DMS79 (cell line): ENCODE measurements at regions not wholly inside any gene's neighbourhood (a gene's known extent, or its start where the extent isn't known, plus 50 kb on each side); places are given as distances from the start of the nearest gene placed in this dataset.
"Not testable (repeated sequence)": the region's sequence is repeated elsewhere in the genome, so short reads cannot be mapped to it uniquely, and the experiment has no call there.

Experiments used
- DNase-seq: peaks from one replicate; lab custom pipeline; 2025; lab: John Stamatoyannopoulos, UW

GRCh38 chr11:87460842-87461637 is 423.3 kb downstream of the TMEM135 start:
- DNase-seq: no peak

- no peak for DNase-seq
These were observed 422.5 kb downstream of the TMEM135 start for GRCh38 chr11:87460279-87460678.

- DNase-seq: no peak
These were observed 421.6 kb downstream of the TMEM135 start for GRCh38 chr11:87459351-87459750.

GRCh38 chr11:87456499-87456898 is 418.8 kb downstream of the TMEM135 start:
- DNase-seq: no peak

- DNase-seq: no peak
These were observed 417.4 kb downstream of the TMEM135 start for GRCh38 chr11:87455180-87455579.

- no peak for DNase-seq
These were observed 416.5 kb downstream of the TMEM135 start for GRCh38 chr11:87454241-87454640.

- no peak for DNase-seq
These were observed 415.9 kb downstream of the TMEM135 start for GRCh38 chr11:87453531-87454089.

GRCh38 chr11:87452025-87452424 is 414.3 kb downstream of the TMEM135 start:
- DNase-seq: not testable (repeated sequence)

GRCh38 chr11:87451395-87451794 is 413.7 kb downstream of the TMEM135 start:
- no peak for DNase-seq

- DNase-seq: no peak
These were observed 409.9 kb downstream of the TMEM135 start for GRCh38 chr11:87447606-87448005.

GRCh38 chr11:87444993-87445392 is 407.3 kb downstream of the TMEM135 start:
- no peak for DNase-seq

GRCh38 chr11:87443707-87444106 is 406.0 kb downstream of the TMEM135 start:
- DNase-seq: no peak

GRCh38 chr11:87440076-87440770 is 402.5 kb downstream of the TMEM135 start:
- no peak for DNase-seq

- DNase-seq: no peak
These were observed 400.7 kb downstream of the TMEM135 start for GRCh38 chr11:87438416-87438815.

GRCh38 chr11:87437844-87438223 is 400.1 kb downstream of the TMEM135 start:
- DNase-seq: no peak

GRCh38 chr11:87437133-87437843 is 399.6 kb downstream of the TMEM135 start:
- no peak for DNase-seq

GRCh38 chr11:87432022-87432421 is 394.3 kb downstream of the TMEM135 start:
- no peak for DNase-seq

GRCh38 chr11:87431392-87431791 is 393.7 kb downstream of the TMEM135 start:
- no peak for DNase-seq

- DNase-seq: no peak
These were observed 393.1 kb downstream of the TMEM135 start for GRCh38 chr11:87430821-87431220.

GRCh38 chr11:87429996-87430395 is 392.3 kb downstream of the TMEM135 start:
- no peak for DNase-seq

- DNase-seq: no peak
These were observed 390.5 kb downstream of the TMEM135 start for GRCh38 chr11:87428266-87428665.

- no peak for DNase-seq
These were observed 388.2 kb downstream of the TMEM135 start for GRCh38 chr11:87425943-87426342.

GRCh38 chr11:87425391-87425790 is 387.7 kb downstream of the TMEM135 start:
- DNase-seq: no peak
